AG10803 (cell line): ENCODE measurements at regions not wholly inside any gene's neighbourhood (a gene's known extent, or its start where the extent isn't known, plus 50 kb on each side); places are given as distances from the start of the nearest gene placed in this dataset.

Experiments used
- DNase-seq: peaks from one replicate; pipeline ENCODE4 v3.0.0; 2010; ENCODE audit warnings: low read depth
- H3K4me3 ChIP-seq: 2 replicates; pipeline ENCODE4 v1.5.1; 2011; ENCODE audit warnings: mild to moderate bottlenecking, low read length, control low read depth
- CTCF ChIP-seq: conservative IDR thresholded peaks from 2 replicates; pipeline ENCODE4 v1.5.1; 2011; ENCODE audit warnings: mild to moderate bottlenecking, low read length, control low read depth, inconsistent platforms

- no peak overlapping the region for H3K4me3 ChIP-seq
- no peak for DNase-seq
- no peak for TF ChIP-seq CTCF
Measured at GRCh38 chr2:121872651-121873050, 117.2 kb downstream of the TSN start.

GRCh38 chr2:121873864-121874263 lies 118.4 kb downstream of the TSN start:
- DNase-seq = no peak
- H3K4me3 ChIP-seq = no peak overlapping the region
- no peak for TF ChIP-seq CTCF

- no peak overlapping the region for H3K4me3 ChIP-seq
- DNase-seq = no peak
- TF ChIP-seq CTCF = no peak
Measured at GRCh38 chr2:121875585-121876185, 120.2 kb downstream of the TSN start.

GRCh38 chr2:121877366-121877765 lies 121.9 kb downstream of the TSN start:
- TF ChIP-seq CTCF = no peak
- H3K4me3 ChIP-seq = no peak overlapping the region
- DNase-seq = no peak

GRCh38 chr2:121880283-121880682 lies 124.8 kb downstream of the TSN start:
- TF ChIP-seq CTCF = no peak
- DNase-seq = no peak
- no peak overlapping the region for H3K4me3 ChIP-seq

- DNase-seq = no peak
- no peak overlapping the region for H3K4me3 ChIP-seq
- no peak for TF ChIP-seq CTCF
Measured at GRCh38 chr2:121881038-121881437, 125.6 kb downstream of the TSN start.

- no peak overlapping the region for H3K4me3 ChIP-seq
- no peak for DNase-seq
- no peak for TF ChIP-seq CTCF
Measured at GRCh38 chr2:121881950-121882349, 126.5 kb downstream of the TSN start.
